ENCODE measurements at regions not wholly inside any gene's neighbourhood (a gene's known extent, or its start where the extent isn't known, plus 50 kb on each side); places are given as distances from the start of the nearest gene placed in this dataset.
A peak's percentile ranks its signal among the peaks of the same experiment; 100 is the strongest.
"Not testable (repeated sequence)": the region's sequence is repeated elsewhere in the genome, so short reads cannot be mapped to it uniquely, and the experiment has no call there.

GRCh38 chr4:59727745-59728144 is 1472.4 kb upstream of the ADGRL3 start:
- Histone ChIP-seq H3K4me1 (ENCODE audit: control insufficient read depth, insufficient read depth, low read length) (no peaks in the 10 kb centered on the region), H3K27me3 (ENCODE audit: control insufficient read depth, insufficient read depth) (no peaks in the 10 kb centered on the region), H3K9me3 (ENCODE audit: control insufficient read depth, low read length) (no peaks in the 10 kb centered on the region), H3K4me3 (ENCODE audit: low read length) (no peak overlapping the region), H3K27ac (ENCODE audit: low read length) (no peak overlapping the region)
- DNase-seq (no peak), ATAC-seq (no peak)
- intact Hi-C loops (cut with DNase I): no loop called here
- 89% methylated on average over 1 of the region's 1 CpG for WGBS

DNA sequence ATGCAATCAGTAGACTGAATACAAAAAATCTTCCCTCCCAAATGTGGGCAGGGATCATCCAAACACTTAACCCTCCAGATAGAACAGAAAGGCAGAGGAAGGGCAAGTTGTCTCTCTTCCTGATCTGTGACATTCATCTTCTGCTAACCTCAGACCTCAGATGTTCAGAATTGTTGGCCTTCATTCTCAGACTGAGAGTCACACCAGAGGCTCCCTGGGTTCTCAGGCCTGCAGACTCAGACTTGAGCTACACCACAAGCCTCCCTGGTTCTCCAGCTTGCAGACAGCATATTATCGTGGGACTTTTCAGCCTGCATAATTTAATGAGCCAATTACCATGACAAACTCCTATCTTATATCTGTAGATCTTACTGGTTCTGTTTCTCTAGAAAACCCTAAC is 1471.6 kb upstream of the ADGRL3 start:
- intact Hi-C loops (cut with DNase I): no loop called here
- Histone ChIP-seq H3K4me1 (ENCODE audit: control insufficient read depth, insufficient read depth, low read length) (no peaks in the 10 kb centered on the region), H3K4me3 (ENCODE audit: low read length) (no peak overlapping the region), H3K27me3 (ENCODE audit: control insufficient read depth, insufficient read depth) (no peaks in the 10 kb centered on the region), H3K27ac (ENCODE audit: low read length) (no peak overlapping the region), H3K9me3 (ENCODE audit: control insufficient read depth, low read length) (no peaks in the 10 kb centered on the region)
- no peak for ATAC-seq
- no peak for DNase-seq
- WGBS: 61% methylated on average over 1 of the region's 1 CpG

DNA sequence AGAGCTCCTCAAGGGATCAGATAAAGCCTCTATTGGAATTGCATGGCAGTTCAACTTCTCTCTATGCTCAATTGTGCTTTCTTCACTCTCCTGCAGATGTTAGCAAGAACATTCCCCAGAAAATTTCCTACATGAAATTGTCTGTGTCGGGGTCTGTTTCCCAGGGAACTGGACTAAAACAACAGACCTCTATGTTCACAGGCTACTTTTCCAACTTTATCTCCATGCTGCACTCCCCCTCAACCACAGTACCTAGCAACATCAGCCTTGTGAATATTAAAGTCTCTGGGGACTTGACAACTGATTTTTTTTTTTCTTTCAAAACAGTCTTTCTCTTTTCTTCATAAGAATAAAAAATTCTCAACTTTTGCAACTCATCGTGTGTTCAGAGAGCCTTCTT is 1470.8 kb upstream of the ADGRL3 start:
- WGBS: 58% methylated on average over 2 of the region's 2 CpGs
- Histone ChIP-seq H3K27ac (ENCODE audit: low read length) (no peak overlapping the region), H3K4me1 (ENCODE audit: control insufficient read depth, insufficient read depth, low read length) (no peaks in the 10 kb centered on the region), H3K27me3 (ENCODE audit: control insufficient read depth, insufficient read depth) (no peaks in the 10 kb centered on the region), H3K4me3 (ENCODE audit: low read length) (no peak overlapping the region), H3K9me3 (ENCODE audit: control insufficient read depth, low read length) (no peaks in the 10 kb centered on the region)
- intact Hi-C loops (cut with DNase I): no loop called here
- DNase-seq: no peak
- ATAC-seq: no peak

DNA sequence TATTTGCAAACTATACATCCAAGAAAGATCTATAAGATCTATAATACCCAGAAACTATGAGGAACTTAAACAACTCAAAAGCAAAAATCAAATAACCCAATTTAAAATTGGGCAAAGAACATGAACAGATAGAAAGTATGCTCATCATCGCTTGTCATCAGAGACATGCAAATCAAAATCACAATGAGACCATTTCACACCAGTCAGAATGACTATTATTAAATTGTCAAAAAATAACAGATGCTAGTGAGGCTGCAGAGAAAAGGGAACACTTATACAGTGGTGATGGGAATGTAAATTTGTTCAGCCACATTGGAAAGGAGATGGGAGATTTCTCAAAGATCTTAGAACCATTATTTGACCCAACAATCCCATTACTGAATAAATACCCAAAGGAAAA is 1451.7 kb upstream of the ADGRL3 start:
- WGBS: 84% methylated on average over 1 of the region's 1 CpG
- Histone ChIP-seq H3K27ac (ENCODE audit: low read length) (no peak overlapping the region), H3K27me3 (ENCODE audit: control insufficient read depth, insufficient read depth) (no peaks in the 10 kb centered on the region), H3K4me1 (ENCODE audit: control insufficient read depth, insufficient read depth, low read length) (no peaks in the 10 kb centered on the region), H3K9me3 (ENCODE audit: control insufficient read depth, low read length) (no peaks in the 10 kb centered on the region), H3K4me3 (ENCODE audit: low read length) (no peak overlapping the region)
- DNase-seq: no peak
- intact Hi-C loops (cut with DNase I): no loop called here
- ATAC-seq: no peak

DNA sequence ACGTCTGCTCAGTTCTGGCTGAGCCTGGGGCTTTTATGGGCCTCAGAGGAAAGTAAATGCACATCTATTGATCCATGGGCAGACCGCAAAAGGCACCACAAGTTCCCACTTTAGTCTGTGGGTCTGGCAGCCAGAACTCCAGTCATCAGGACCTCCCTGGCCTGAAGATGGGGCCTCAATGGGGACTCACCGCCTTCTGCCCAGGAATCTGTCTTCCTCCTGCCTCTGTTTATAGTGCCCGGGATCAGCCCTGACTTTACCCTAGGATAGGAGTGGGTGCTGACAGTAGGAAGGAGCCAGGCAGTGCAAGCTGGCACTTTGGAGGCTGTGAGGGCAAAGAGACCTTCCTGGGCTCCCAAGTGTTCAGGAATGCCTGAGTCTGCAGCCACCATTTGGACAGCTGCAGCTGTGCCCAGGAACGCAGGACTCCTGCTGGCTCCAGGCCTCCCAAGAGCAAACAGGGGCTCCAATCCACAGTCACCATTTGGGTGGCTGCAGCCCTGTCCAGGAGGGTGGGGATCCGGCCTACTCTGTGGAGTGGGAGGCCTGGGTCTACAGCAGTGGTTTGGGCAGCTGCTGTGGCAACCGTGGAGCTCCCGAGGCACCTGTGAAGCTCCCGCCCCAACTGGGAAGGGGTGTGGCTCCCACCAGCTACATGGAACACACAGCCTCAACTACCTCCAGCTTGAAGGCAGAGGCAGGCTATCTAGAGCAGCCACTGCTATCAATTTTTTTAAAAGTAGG is 1440.9 kb upstream of the ADGRL3 start:
- Histone ChIP-seq H3K9me3 (ENCODE audit: control insufficient read depth, low read length) (no peaks in the 10 kb centered on the region), H3K4me3 (ENCODE audit: low read length) (no peak overlapping the region), H3K4me1 (ENCODE audit: control insufficient read depth, insufficient read depth, low read length) (no peaks in the 10 kb centered on the region), H3K27ac (ENCODE audit: low read length) (no peak overlapping the region), H3K27me3 (ENCODE audit: control insufficient read depth, insufficient read depth) (no peaks in the 10 kb centered on the region)
- intact Hi-C loops (cut with DNase I): no loop called here
- 86% methylated on average over 9 of the region's 9 CpGs for WGBS
- peak in 1 of 3 donors; percentile 6 for DNase-seq
- ATAC-seq: no peak

- no peak for ATAC-seq
- Histone ChIP-seq H3K4me3 (ENCODE audit: low read length) (no peak overlapping the region), H3K9me3 (ENCODE audit: control insufficient read depth, low read length) (no peaks in the 10 kb centered on the region), H3K27me3 (ENCODE audit: control insufficient read depth, insufficient read depth) (no peaks in the 10 kb centered on the region), H3K4me1 (ENCODE audit: control insufficient read depth, insufficient read depth, low read length) (no peaks in the 10 kb centered on the region), H3K27ac (ENCODE audit: low read length) (no peak overlapping the region)
- DNase-seq: no peak
- intact Hi-C loops (cut with DNase I): no loop called here
- WGBS: 79% methylated on average over 4 of the region's 4 CpGs
Observed at GRCh38 chr4:59762344-59762743, 1437.8 kb upstream of the ADGRL3 start.

DNA sequence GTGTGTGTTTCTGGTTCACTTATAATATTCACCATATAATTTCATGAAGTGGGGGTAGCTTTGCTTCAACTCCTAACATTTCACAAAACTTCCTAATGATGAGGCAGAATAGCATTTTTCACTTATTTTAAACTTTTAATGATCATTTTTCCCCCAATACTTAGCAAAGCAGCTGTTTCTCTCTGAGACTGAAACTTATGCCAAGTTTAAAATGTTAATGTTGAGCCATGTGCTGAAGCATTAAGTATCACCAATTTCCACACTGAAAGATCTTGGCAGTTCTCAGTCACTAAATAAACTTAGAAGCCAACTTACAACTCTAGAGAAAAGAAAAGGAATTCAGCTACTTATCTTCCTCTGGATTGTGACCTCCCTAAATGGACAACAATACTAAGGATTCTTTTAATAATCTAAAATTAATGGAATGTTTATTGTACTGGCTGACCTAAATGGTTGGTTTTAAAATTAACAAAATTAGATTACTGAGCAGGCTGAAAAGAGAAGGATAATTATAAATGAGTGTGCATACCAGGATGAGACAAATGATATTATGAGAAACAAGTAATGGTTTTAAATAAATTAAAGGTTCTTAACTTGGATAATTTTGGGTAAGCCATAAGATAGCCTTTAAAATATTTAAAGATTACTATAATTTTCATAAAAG is 1429.4 kb upstream of the ADGRL3 start:
- DNase-seq (no peak), ATAC-seq (no peak)
- Histone ChIP-seq H3K4me1 (ENCODE audit: control insufficient read depth, insufficient read depth, low read length) (no peaks in the 10 kb centered on the region), H3K27ac (ENCODE audit: low read length) (no peak overlapping the region), H3K27me3 (ENCODE audit: control insufficient read depth, insufficient read depth) (no peaks in the 10 kb centered on the region), H3K9me3 (ENCODE audit: control insufficient read depth, low read length) (no peaks in the 10 kb centered on the region), H3K4me3 (ENCODE audit: low read length) (no peak overlapping the region)
- intact Hi-C loops (cut with DNase I): no loop called here

DNA sequence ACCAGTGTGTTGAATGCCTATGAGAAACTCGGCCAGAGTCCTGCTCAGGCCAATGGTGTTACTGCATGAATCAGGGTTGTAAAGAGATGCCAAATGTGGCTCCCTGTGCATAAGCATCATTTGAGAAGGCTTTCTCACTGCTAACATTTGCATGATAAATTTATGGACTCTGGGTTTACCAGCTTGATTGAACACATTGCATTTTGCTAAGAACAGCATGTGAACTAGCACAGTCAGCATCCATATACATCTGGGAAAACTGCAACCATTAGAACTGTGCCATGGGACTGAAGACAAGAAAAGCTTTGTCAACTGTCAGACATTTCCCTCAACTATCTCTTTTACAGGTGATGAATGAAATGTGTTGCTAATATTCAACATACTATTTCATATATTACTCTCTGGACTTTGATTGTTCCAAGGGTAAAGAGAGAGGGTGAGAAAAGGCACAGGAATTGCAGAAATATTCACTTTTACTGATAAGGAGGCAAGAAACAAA is 1427.4 kb upstream of the ADGRL3 start:
- DNase-seq (no peak), ATAC-seq (no peak)
- H3K9me3 ChIP-seq (ENCODE audit: control insufficient read depth, low read length): no peaks in the 10 kb centered on the region
- 64% methylated on average over 1 of the region's 1 CpG for WGBS
- H3K4me3 ChIP-seq (ENCODE audit: low read length): no peak overlapping the region
- H3K27ac ChIP-seq (ENCODE audit: low read length): no peak overlapping the region
- H3K27me3 ChIP-seq (ENCODE audit: control insufficient read depth, insufficient read depth): no peaks in the 10 kb centered on the region
- H3K4me1 ChIP-seq (ENCODE audit: control insufficient read depth, insufficient read depth, low read length): no peaks in the 10 kb centered on the region
- intact Hi-C loops (cut with DNase I): no loop called here

DNA sequence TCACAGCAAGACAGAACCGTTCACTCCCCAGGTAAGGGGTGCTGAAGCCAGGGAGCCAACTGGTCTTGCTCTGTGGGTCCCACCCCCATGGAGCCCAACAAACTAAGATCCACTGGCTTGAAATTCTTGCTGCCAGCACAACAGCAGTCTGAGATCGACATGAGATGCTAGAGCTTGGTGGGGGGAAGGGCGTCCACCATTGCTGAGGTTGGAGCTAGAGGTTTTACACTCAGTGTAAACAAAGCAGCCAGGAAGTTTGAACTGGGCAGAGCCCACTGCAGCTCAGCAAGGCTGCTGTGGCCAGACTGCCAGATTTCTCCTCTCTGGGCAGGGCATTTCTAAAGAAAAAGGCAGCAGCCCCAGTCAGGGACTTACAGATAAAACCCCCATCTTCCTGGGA is 1419.9 kb upstream of the ADGRL3 start:
- H3K9me3 ChIP-seq (ENCODE audit: control insufficient read depth, low read length); ATAC-seq; intact Hi-C loops (cut with DNase I): not testable (repeated sequence)

DNA sequence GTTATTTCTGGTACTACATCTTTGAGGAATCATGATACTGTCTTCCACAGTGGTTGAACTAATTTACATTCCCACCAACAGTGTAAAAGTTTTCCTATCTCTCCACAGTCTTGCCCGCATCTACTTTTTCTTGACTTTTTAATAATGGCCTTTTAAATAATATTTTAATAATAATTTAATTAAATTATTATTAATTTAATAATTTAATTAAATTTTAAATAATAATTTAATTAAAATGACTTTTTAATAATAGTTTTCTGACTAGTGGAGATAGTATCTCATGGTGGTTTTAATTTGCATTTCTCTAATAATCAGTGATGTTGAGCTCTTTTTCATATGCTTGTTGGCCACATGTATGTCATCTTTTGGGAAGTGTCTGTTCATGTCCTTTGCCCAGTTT is 1395.0 kb upstream of the ADGRL3 start:
- Histone ChIP-seq H3K27ac (ENCODE audit: low read length) (no peak overlapping the region), H3K4me3 (ENCODE audit: low read length) (no peak overlapping the region), H3K4me1 (ENCODE audit: control insufficient read depth, insufficient read depth, low read length) (no peaks in the 10 kb centered on the region), H3K9me3 (ENCODE audit: control insufficient read depth, low read length) (no peaks in the 10 kb centered on the region), H3K27me3 (ENCODE audit: control insufficient read depth, insufficient read depth) (no peaks in the 10 kb centered on the region)
- intact Hi-C loops (cut with DNase I): no loop called here
- no peak for DNase-seq
- WGBS: 94% methylated on average over 1 of the region's 1 CpG
- no peak for ATAC-seq

More for the DNA sequence above, 1419.9 kb upstream of the ADGRL3 start:
- DNase-seq: peak in 1 of 3 donors; percentile 16
- H3K4me3 ChIP-seq (ENCODE audit: low read length); H3K27me3 ChIP-seq (ENCODE audit: control insufficient read depth, insufficient read depth); H3K4me1 ChIP-seq (ENCODE audit: control insufficient read depth, insufficient read depth, low read length); H3K27ac ChIP-seq (ENCODE audit: low read length): not testable (repeated sequence)
- 69% methylated on average over 3 of the region's 3 CpGs for WGBS

GRCh38 chr4:59814402-59815010 is 1385.6 kb upstream of the ADGRL3 start:
- DNase-seq (no peak), ATAC-seq (no peak)
- Histone ChIP-seq H3K9me3 (ENCODE audit: control insufficient read depth, low read length) (no peaks in the 10 kb centered on the region), H3K4me3 (ENCODE audit: low read length) (no peak overlapping the region), H3K27me3 (ENCODE audit: control insufficient read depth, insufficient read depth) (no peaks in the 10 kb centered on the region), H3K27ac (ENCODE audit: low read length) (no peak overlapping the region), H3K4me1 (ENCODE audit: control insufficient read depth, insufficient read depth, low read length) (no peaks in the 10 kb centered on the region)
- intact Hi-C loops (cut with DNase I): no loop called here
- 52% methylated on average over 4 of the region's 4 CpGs for WGBS
